ENCODE measurements at regions not wholly inside any gene's neighbourhood (a gene's known extent, or its start where the extent isn't known, plus 50 kb on each side); places are given as distances from the start of the nearest gene placed in this dataset.

GRCh38 chr15:95840004-95840403 lies 490.5 kb upstream of the NR2F2 start:
- FAIRE-seq: no peak
- Histone ChIP-seq H3K56ac (replicated peaks; ENCODE audit: insufficient read length, low read depth, low read length) (no peak overlapping the region), H4K8ac (ENCODE audit: extremely low read depth, insufficient read depth, low read length) (no peak overlapping the region), H2AK5ac (ENCODE audit: low read depth, low read length) (no peak overlapping the region), H3K23ac (ENCODE audit: insufficient read length) (no peak overlapping the region), H3K4me3 (ENCODE audit: extremely low read depth in 1 of 4, insufficient read depth in 2 of 4, low read depth in 3 of 4, low read length in 4 of 4) (no peak overlapping the region), H2BK12ac (ENCODE audit: low read depth, low read length) (no peak overlapping the region), H2BK120ac (replicated peaks; ENCODE audit: low read depth, low read length) (no peak overlapping the region), H3K36me3 (ENCODE audit: control insufficient read depth in 2 of 4, insufficient read depth in 4 of 4, low read length in 3 of 4) (no peaks in the 10 kb centered on the region), H3K27ac (ENCODE audit: low read depth, low read length) (no peak overlapping the region), H2BK20ac (ENCODE audit: low read length) (no peak overlapping the region), H4K91ac (replicated peaks; ENCODE audit: insufficient read length, low read length) (no peak overlapping the region), H3K23me2 (ENCODE audit: low read depth, low read length) (no peaks in the 10 kb centered on the region), H3K79me2 (ENCODE audit: control insufficient read depth in 1 of 2, insufficient read depth in 2 of 2, low read length in 2 of 2) (no peaks in the 10 kb centered on the region), H3K4ac (replicated peaks; ENCODE audit: insufficient read length, low read depth, low read length) (no peak overlapping the region), H3K14ac (ENCODE audit: insufficient read length) (no peak overlapping the region), H2AFZ (ENCODE audit: low read length) (no peak overlapping the region), H3K79me1 (ENCODE audit: low read depth, low read length) (no peaks in the 10 kb centered on the region), H3K27me3 (replicated peaks in 1 of 4; ENCODE audit: control insufficient read depth in 3 of 4, extremely low read depth in 1 of 4, insufficient read depth in 3 of 4, low read length in 3 of 4) (no peaks in the 10 kb centered on the region), H3K18ac (ENCODE audit: extremely low read depth, low read length) (no peak overlapping the region), H3K9ac (replicated peaks in 1 of 4; ENCODE audit: extremely low read depth in 1 of 4, low read depth in 3 of 4, low read length in 3 of 4) (no peak overlapping the region), H3K4me2 (ENCODE audit: insufficient read depth in 1 of 2, low read depth in 2 of 2, low read length in 2 of 2) (no peak overlapping the region), H2BK15ac (ENCODE audit: low read length) (no peak overlapping the region), H3K4me1 (replicated peaks in 1 of 4; ENCODE audit: control insufficient read depth in 3 of 4, insufficient read depth in 4 of 4, low read length in 3 of 4) (no peaks in the 10 kb centered on the region), H3K9me3 (ENCODE audit: insufficient read depth in 2 of 2, low read depth in 1 of 2, low read length in 1 of 2) (no peaks in the 10 kb centered on the region), H2BK5ac (ENCODE audit: low read depth, low read length) (no peak overlapping the region), H4K20me1 (replicated peaks in 1 of 2; ENCODE audit: control insufficient read depth in 1 of 2, insufficient read depth in 2 of 2, low read length in 2 of 2) (no peaks in the 10 kb centered on the region), H4K5ac (ENCODE audit: insufficient read length, low read depth, low read length) (no peak overlapping the region)
- POLR2A ChIA-PET (ENCODE audit: partially characterized antibody): no interaction called here
- DNase-seq (ENCODE audit: low read depth in 1 of 2, low spot score in 2 of 2): no peak
- 92% methylated on average over 4 of the region's 4 CpGs; no CpG with 5 or more reads in 1 of the 2 experiments for WGBS, 2 experiments (ENCODE audit: extremely low coverage in 1 of 2, insufficient coverage in 1 of 2, insufficient read length in 1 of 2, insufficient replicate concordance in 2 of 2, low coverage in 1 of 2, low lambda C conversion rate in 2 of 2, missing lambda C conversion rate in 1 of 2)
- CTCF ChIA-PET (ENCODE audit: partially characterized antibody): interaction anchor here (0.8 kb wide), 1 partner anchor 52 kb away, joined by 3 read pairs; no protein-coding TSS in a partner anchor
- TF ChIP-seq NANOG (IDR thresholded peaks at IDR 0.05; ENCODE audit: insufficient read depth, low read depth, low read length, poor library complexity, severe bottlenecking) (no peak), ASH2L (IDR thresholded peaks at IDR 0.05; ENCODE audit: low read length) (no peak), SIRT6 (IDR thresholded peaks at IDR 0.05; ENCODE audit: low read length) (no peak), SIN3A (conservative IDR thresholded peaks at IDR 0.05 in 1 of 2, IDR thresholded peaks at IDR 0.05 in 1 of 2; ENCODE audit: low read depth in 1 of 2, low read length in 2 of 2) (no peak), JUND (IDR thresholded peaks at IDR 0.05; ENCODE audit: low read length) (no peak), CTBP2 (IDR thresholded peaks at IDR 0.05; ENCODE audit: borderline replicate concordance, insufficient read depth, insufficient read length, low read length) (no peak), CEBPB (IDR thresholded peaks at IDR 0.05; ENCODE audit: low read depth, low read length) (no peak), USF2 (IDR thresholded peaks at IDR 0.05; ENCODE audit: low read length) (no peak), KDM1A (IDR thresholded peaks at IDR 0.05; ENCODE audit: borderline replicate concordance, low read length) (no peak), HDAC2 (IDR thresholded peaks at IDR 0.05; ENCODE audit: borderline replicate concordance in 1 of 2, low read depth in 2 of 2, low read length in 2 of 2) (no peak), SP2 (IDR thresholded peaks at IDR 0.05; ENCODE audit: low read length) (no peak), ZNF274 (IDR thresholded peaks at IDR 0.05; ENCODE audit: borderline replicate concordance, extremely low read depth, low read length) (no peak), CHD1 (IDR thresholded peaks at IDR 0.05; ENCODE audit: low read depth, low read length) (no peak), JUN (IDR thresholded peaks at IDR 0.05; ENCODE audit: low read depth, low read length) (no peak)

Data from H1 (cell line).